ENCODE measurements at regions not wholly inside any gene's neighbourhood (a gene's known extent, or its start where the extent isn't known, plus 50 kb on each side); places are given as distances from the start of the nearest gene placed in this dataset.

DNA sequence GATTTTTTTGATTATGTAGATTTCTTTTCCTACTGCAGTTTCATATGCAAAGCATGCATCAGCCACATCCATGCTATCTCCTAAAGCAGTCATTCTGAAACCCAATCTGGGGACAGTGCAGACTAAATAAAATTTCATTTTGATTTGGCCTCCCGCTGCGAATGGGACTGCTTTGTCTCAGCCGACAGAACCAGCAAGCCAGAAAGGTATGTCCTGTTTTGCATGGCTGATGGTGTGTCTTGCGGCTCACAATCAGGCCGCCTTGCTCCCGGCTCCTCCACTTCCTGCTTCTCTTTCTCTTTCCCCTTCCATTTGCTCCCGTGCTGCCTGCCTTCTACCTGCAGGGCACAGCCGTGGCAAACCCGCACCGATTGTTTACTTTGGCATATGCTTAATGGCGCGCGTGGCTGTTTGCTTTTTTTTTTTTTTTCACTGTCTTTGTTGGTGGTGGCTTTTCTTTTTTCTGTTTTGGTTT is 419.6 kb upstream of the POU3F3 start:
- TF ChIP-seq CTCF (conservative IDR thresholded peaks at IDR 0.05; ENCODE audit: low read depth, low read length), result no peak
- DNase-seq (ENCODE audit: low read depth), result no peak
- no peak overlapping the region for H3K4me3 ChIP-seq (ENCODE audit: low read depth, low read length)

DNA sequence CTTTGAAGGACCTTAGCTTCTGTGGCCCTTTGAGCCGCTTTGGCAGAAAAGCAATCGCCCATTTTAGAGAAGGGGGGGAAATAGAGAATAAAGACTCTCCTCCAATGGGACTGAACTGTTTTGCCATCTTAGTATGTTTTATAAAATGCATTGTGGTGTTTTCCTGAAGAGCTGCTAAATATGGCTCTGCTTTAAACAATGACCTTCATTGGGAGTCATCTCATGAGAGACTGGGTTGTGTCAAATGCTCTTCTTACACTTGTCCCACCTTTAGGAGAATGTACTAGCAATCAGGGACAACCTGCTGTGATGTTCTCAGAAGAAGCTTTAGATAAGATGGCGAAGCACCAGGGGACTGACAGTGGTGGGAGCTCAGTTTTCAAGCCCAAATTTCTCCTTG is 418.9 kb upstream of the POU3F3 start:
- no peak for DNase-seq (ENCODE audit: low read depth)
- no peak for TF ChIP-seq CTCF (conservative IDR thresholded peaks at IDR 0.05; ENCODE audit: low read depth, low read length)
- no peak overlapping the region for H3K4me3 ChIP-seq (ENCODE audit: low read depth, low read length)

- no peak overlapping the region for H3K4me3 ChIP-seq (ENCODE audit: low read depth, low read length)
- no peak for DNase-seq (ENCODE audit: low read depth)
- no peak for TF ChIP-seq CTCF (conservative IDR thresholded peaks at IDR 0.05; ENCODE audit: low read depth, low read length)
Observed at GRCh38 chr2:104438481-104438880, 415.4 kb upstream of the POU3F3 start.

GRCh38 chr2:104443145-104443544 is 410.8 kb upstream of the POU3F3 start:
- no peak overlapping the region for H3K4me3 ChIP-seq (ENCODE audit: low read depth, low read length)
- TF ChIP-seq CTCF (conservative IDR thresholded peaks at IDR 0.05; ENCODE audit: low read depth, low read length), result no peak
- DNase-seq (ENCODE audit: low read depth), result no peak

DNA sequence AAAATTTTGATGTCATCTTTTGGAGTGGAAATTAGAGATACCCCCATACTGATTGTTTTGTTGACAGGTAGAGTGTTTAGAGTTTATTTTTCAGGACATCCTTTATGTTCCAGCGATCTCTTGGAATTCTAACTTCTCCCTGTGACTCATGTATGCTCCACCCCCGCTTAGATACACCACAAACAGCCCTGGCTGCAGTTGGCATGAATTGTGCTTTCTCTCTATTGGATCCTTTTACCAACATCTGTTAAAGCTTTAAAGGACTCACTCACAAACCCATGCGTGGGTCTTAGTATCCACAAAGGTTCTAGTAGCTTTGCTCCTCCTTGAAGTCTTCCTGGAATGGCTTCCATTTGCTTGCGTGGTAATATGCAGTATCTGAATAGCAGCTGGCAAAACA is 409.5 kb upstream of the POU3F3 start:
- TF ChIP-seq CTCF (conservative IDR thresholded peaks at IDR 0.05; ENCODE audit: low read depth, low read length), result no peak

GRCh38 chr2:104444889-104445288 is 409.0 kb upstream of the POU3F3 start:
- no peak overlapping the region for H3K4me3 ChIP-seq (ENCODE audit: low read depth, low read length)
- no peak for DNase-seq (ENCODE audit: low read depth)
- TF ChIP-seq CTCF (conservative IDR thresholded peaks at IDR 0.05; ENCODE audit: low read depth, low read length), result no peak

More for the DNA sequence above, 409.5 kb upstream of the POU3F3 start:
- no peak for DNase-seq (ENCODE audit: low read depth)
- H3K4me3 ChIP-seq (ENCODE audit: low read depth, low read length), result no peak overlapping the region

GRCh38 chr2:104447831-104448434 is 406.0 kb upstream of the POU3F3 start:
- DNase-seq (ENCODE audit: low read depth), result no peak
- H3K4me3 ChIP-seq (ENCODE audit: low read depth, low read length), result no peak overlapping the region
- no peak for TF ChIP-seq CTCF (conservative IDR thresholded peaks at IDR 0.05; ENCODE audit: low read depth, low read length)

All from choroid plexus epithelial cell (primary cell).